ENCODE measurements at regions not wholly inside any gene's neighbourhood (a gene's known extent, or its start where the extent isn't known, plus 50 kb on each side); places are given as distances from the start of the nearest gene placed in this dataset.

- H3K27me3 ChIP-seq = no peaks in the 10 kb centered on the region
- no peaks in the 10 kb centered on the region for H3K36me3 ChIP-seq
- intact Hi-C loops (cut with DNase I) = no loop called here
- peaks cover 0 to 15% (median 6%) of the 10 kb centered on the region in 4 donors for H3K9me3 ChIP-seq
- no peak overlapping the region for H3K4me3 ChIP-seq
- no peaks in the 10 kb centered on the region for H3K4me1 ChIP-seq
- TF ChIP-seq POLR2AphosphoS5 (IDR thresholded peaks at IDR 0.05) (no peak), EP300 (IDR thresholded peaks at IDR 0.05) (no peak), POLR2A (IDR thresholded peaks at IDR 0.05) (no peak), CTCF (IDR thresholded peaks at IDR 0.05) (no peak)
- DNase-seq = no peak
- 78 to 82% methylated on average over 6 of the region's 6 CpGs for WGBS, 2 donors
- no peak overlapping the region for H3K27ac ChIP-seq
Measured at GRCh38 chr18:4672162-4672561, 217.1 kb upstream of the DLGAP1 start.

GRCh38 chr18:4658804-4659203 is 203.7 kb upstream of the DLGAP1 start:
- H3K27ac ChIP-seq = no peak overlapping the region
- DNase-seq = no peak
- no peaks in the 10 kb centered on the region for H3K27me3 ChIP-seq
- no peak for TF ChIP-seq POLR2AphosphoS5 (IDR thresholded peaks at IDR 0.05)
- H3K36me3 ChIP-seq = no peaks in the 10 kb centered on the region
- no peaks in the 10 kb centered on the region for H3K9me3 ChIP-seq
- intact Hi-C loops (cut with DNase I) = no loop called here
- no peak overlapping the region for H3K4me3 ChIP-seq
- no peaks in the 10 kb centered on the region for H3K4me1 ChIP-seq

GRCh38 chr18:4653418-4653817 is 198.3 kb upstream of the DLGAP1 start:
- whole genome bisulfite sequencing, 2 donors = 88 to 96% methylated on average over 2 of the region's 2 CpGs
- Histone ChIP-seq H3K9me3 (no peaks in the 10 kb centered on the region), H3K27me3 (no peaks in the 10 kb centered on the region), H3K27ac (no peak overlapping the region), H3K4me1 (no peaks in the 10 kb centered on the region), H3K36me3 (no peaks in the 10 kb centered on the region), H3K4me3 (no peak overlapping the region)
- TF ChIP-seq POLR2AphosphoS5 (IDR thresholded peaks at IDR 0.05) (no peak), CTCF (IDR thresholded peaks at IDR 0.05) (no peak), EP300 (IDR thresholded peaks at IDR 0.05) (no peak), POLR2A (IDR thresholded peaks at IDR 0.05) (no peak)
- intact Hi-C loops (cut with DNase I) = no loop called here
- DNase-seq = no peak

- Histone ChIP-seq H3K36me3 (no peaks in the 10 kb centered on the region), H3K4me3 (no peak overlapping the region), H3K27me3 (no peaks in the 10 kb centered on the region), H3K9me3 (no peaks in the 10 kb centered on the region), H3K4me1 (no peaks in the 10 kb centered on the region), H3K27ac (no peak overlapping the region)
- no peak for DNase-seq
- TF ChIP-seq POLR2AphosphoS5 (IDR thresholded peaks at IDR 0.05) (no peak), EP300 (IDR thresholded peaks at IDR 0.05) (no peak), POLR2A (IDR thresholded peaks at IDR 0.05) (no peak), CTCF (IDR thresholded peaks at IDR 0.05) (no peak)
- intact Hi-C loops (cut with DNase I) = no loop called here
- WGBS, 2 donors = 85 to 86% methylated on average over 5 of the region's 5 CpGs
Measured at GRCh38 chr18:4641771-4642368, 186.8 kb upstream of the DLGAP1 start.

- H3K4me3 ChIP-seq = no peak overlapping the region
- H3K9me3 ChIP-seq = no peaks in the 10 kb centered on the region
- 72 to 73% methylated on average over 3 of the region's 3 CpGs for WGBS, 2 donors
- no peak for DNase-seq
- no peak overlapping the region for H3K27ac ChIP-seq
- no peaks in the 10 kb centered on the region for H3K36me3 ChIP-seq
- TF ChIP-seq POLR2A (IDR thresholded peaks at IDR 0.05) = no peak
- TF ChIP-seq POLR2AphosphoS5 (IDR thresholded peaks at IDR 0.05) = no peak
- TF ChIP-seq EP300 (IDR thresholded peaks at IDR 0.05) = no peak
- no peak for TF ChIP-seq CTCF (IDR thresholded peaks at IDR 0.05)
- intact Hi-C loops (cut with DNase I) = no loop called here
- no peaks in the 10 kb centered on the region for H3K4me1 ChIP-seq
- no peaks in the 10 kb centered on the region for H3K27me3 ChIP-seq
Measured at GRCh38 chr18:4640349-4641012, 185.4 kb upstream of the DLGAP1 start.
